ENCODE measurements at regions not wholly inside any gene's neighbourhood (a gene's known extent, or its start where the extent isn't known, plus 50 kb on each side); places are given as distances from the start of the nearest gene placed in this dataset.

DNA sequence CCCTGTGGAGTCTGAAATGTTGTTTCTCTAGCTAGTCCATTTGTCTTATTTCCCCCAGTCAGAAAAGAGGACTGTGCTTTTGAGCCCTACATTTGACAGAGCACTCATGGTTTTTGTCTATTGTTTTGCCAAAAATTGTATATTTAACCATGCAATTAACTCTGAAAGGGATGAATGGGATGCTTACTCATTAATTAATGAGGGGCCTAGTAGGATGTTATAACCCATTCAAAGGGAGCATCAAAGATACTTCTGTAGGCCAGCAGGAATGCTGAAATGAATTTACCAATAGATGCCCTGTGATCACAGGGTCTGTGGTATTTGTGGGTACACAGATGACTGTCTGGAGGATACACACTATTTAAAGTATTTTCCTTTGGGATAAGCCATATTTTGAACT is 147.7 kb downstream of the FCRL5 start:
- TF ChIP-seq EZH2 (IDR thresholded peaks at IDR 0.05; ENCODE audit: borderline replicate concordance, low read length) = no peak
- TF ChIP-seq, protein P1, sequence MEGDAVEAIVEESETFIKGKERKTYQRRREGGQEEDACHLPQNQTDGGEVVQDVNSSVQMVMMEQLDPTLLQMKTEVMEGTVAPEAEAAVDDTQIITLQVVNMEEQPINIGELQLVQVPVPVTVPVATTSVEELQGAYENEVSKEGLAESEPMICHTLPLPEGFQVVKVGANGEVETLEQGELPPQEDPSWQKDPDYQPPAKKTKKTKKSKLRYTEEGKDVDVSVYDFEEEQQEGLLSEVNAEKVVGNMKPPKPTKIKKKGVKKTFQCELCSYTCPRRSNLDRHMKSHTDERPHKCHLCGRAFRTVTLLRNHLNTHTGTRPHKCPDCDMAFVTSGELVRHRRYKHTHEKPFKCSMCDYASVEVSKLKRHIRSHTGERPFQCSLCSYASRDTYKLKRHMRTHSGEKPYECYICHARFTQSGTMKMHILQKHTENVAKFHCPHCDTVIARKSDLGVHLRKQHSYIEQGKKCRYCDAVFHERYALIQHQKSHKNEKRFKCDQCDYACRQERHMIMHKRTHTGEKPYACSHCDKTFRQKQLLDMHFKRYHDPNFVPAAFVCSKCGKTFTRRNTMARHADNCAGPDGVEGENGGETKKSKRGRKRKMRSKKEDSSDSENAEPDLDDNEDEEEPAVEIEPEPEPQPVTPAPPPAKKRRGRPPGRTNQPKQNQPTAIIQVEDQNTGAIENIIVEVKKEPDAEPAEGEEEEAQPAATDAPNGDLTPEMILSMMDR (conservative IDR thresholded peaks at IDR 0.05 in 1 of 2, IDR thresholded peaks at IDR 0.05 in 1 of 2; ENCODE audit: extremely low read depth in 1 of 2, insufficient read depth in 1 of 2, low read depth in 1 of 2, low read length in 2 of 2) = no peak
